ENCODE measurements at regions not wholly inside any gene's neighbourhood (a gene's known extent, or its start where the extent isn't known, plus 50 kb on each side); places are given as distances from the start of the nearest gene placed in this dataset.

DNA sequence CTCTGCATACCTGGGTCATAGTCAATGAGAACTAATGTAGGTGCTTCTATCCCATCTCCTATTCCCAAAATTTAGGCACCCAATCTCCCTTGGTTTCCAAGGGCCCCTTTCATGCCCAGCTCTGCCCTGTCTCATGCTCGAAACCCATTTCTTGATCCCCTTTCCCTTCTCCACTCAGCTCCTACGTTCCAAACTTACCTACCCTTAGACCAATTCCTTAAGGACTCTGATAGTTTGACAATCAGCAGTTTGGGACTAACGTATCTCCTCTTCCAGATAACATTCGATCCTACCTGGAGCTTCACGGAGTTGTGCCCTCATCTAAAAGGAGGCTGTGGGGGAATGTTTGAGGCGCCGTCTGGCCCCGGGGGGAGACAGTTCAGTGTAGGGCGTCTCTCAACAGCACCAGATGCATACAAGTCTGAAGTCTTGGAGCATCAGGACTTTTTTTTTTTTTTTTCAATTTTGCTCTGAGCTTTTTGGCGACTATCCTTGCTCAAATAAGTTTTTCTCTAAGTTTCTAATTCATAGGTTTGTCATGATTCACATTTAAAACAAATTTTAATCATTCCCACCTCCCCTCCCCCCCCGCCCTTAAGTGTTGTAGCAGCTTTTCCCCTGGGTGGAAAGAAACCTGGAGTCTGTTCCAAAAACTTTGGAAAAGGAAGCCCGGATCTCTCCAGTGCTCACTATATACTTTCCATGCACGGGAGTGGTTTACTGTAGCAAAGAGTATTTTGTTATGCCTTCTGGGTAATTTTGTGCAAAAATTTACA is 141.2 kb upstream of the LGALSL start:
- no peak for DNase-seq

GRCh38 chr2:64313398-64313723 is 140.6 kb upstream of the LGALSL start:
- peak in 14 of 58 donors; percentile 3 to 62 (median 14) for DNase-seq

GRCh38 chr2:64315291-64315960 is 138.5 kb upstream of the LGALSL start:
- DNase-seq, result no peak

GRCh38 chr2:64317707-64318475 is 136.1 kb upstream of the LGALSL start:
- DNase-seq, result no peak

GRCh38 chr2:64318476-64318748 is 135.6 kb upstream of the LGALSL start:
- DNase-seq, result no peak

DNA sequence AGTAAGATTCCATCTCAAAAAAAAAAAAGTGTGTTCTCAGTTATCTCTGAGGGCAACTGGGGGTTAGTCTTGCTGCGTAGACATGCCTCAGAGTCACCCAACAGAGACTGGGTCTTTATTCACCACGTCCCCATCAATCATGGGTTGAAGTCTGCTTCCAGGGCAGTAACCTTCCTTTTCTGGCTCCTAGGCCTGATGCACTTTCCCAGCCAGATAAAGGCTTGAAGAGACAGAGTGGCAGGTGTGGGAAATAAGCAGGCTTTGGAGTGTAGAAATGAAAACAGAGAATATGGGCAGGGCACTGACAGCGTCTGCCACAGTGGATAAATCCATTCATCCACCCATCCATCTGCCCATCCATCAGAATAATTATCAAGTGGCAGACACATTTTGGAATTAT is 134.1 kb upstream of the LGALSL start:
- DNase-seq, result no peak

GRCh38 chr2:64322433-64322832 is 131.5 kb upstream of the LGALSL start:
- no peak for DNase-seq

- DNase-seq, result no peak
Measured at GRCh38 chr2:64323197-64323596, 130.8 kb upstream of the LGALSL start.

DNA sequence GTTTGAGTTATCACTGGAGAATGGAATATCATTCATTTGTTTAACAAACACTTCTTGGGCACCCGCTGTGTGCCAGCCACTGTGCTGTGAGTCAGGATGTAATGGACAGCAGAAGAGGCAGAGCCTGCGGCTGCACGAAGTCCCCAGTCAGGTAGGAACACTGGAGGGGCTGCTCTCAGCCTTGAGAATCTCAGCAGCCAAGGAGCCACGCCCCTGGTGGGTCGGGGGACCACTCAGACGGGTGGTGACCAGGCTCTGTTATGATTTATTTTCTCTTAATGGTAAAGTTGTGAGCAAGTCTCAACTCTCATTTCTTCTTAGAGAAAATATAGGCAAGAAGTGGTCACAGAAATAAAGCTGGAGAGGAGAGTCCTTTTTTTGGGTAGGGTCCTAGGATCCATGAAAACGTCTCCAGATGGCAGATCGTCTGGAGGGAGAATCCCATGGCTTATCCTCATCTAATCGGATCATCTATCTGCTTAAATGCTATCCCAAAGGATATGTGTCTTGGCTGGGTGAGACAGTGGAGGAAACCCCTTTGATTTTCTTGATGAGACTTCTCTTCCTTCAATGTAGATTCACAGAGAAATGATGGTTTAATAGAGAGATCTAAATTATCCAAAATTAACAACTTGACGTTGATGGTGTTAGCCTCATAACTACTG is 129.1 kb upstream of the LGALSL start:
- DNase-seq, result no peak

DNA sequence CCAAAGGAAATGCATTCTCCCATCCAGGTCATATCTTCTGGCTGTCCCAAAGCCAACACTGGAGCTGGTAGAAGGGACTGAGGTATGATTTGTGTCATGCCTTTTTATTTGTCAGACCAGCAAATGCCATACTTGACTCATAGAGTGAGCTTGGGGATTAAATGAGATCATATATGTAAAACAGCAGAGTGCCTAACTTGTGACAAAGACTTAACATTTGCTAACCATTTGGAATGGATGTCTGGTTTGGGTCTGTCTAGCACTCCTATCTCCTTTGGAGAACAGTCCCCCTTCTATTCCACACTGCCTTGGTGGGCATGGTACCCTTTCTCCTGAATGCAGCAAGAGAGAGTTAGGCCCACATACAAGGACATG is 128.5 kb upstream of the LGALSL start:
- DNase-seq, result no peak

- no peak for DNase-seq
Measured at GRCh38 chr2:64325852-64326577, 127.9 kb upstream of the LGALSL start.

- no peak for DNase-seq
Measured at GRCh38 chr2:64326578-64327050, 127.3 kb upstream of the LGALSL start.

- DNase-seq, result no peak
Measured at GRCh38 chr2:64327129-64327509, 126.8 kb upstream of the LGALSL start.

DNA sequence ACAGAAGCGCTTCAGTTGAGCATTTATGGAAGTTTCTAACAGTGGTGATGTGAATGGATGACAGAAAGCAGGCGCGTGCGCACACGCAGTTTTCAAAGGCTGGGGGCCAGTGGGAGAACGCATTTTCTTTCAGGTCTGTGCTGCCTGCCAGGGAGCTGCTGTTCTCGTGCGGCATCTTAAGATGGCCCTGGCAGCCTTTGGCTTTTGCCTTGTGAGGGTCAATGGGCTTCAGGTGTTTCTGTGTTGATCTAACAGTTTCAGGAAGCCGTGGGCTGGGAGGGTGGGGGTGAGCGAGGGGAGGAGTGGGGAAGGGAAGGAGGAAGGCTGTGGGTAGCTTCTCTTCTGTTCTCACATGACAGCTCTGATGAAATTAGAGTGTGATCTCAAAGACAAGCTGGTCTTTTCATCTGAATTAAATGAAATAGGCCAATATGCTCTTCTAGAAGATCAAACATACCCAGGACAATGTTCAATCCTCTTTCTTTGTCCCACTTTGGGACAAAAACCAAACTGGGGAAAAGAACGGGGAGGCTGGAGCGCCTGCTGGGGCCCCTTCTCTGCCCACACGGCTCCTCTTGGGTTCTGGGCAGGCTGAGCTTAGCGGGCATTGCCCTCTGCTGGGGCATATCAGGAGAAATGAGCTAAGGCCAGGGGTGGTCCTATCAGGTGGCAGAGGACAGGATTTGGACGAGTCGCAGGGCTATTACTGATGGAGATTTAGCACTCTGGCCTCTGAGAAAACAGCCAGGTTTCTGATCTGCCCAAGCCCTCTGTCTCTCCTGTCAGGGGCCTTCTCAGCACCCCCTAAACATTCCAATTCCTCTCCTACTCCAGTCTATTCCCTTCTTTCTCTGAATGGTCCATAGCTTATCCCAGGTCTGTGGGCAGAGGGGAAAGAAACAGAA is 126.2 kb upstream of the LGALSL start:
- DNase-seq, result peak in 55 of 58 donors; percentile 7 to 73 (median 52)

DNA sequence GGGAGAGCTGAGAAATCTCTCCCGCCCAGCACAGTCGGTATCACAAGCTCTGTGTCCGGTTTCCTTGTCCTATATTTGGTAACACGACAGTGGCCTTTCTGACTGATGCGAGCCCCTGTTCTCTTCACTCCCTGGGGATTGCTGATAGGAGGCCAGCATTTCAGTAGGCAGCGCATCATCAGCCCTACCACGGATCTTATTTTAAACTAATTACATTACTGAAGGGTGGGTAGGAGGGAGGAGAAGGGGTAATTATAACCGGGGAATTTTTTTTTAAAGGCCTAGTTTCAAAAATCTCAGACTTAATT is 125.6 kb upstream of the LGALSL start:
- DNase-seq, result peak in 1 of 58 donors; percentile 10

GRCh38 chr2:64328756-64329155 is 125.2 kb upstream of the LGALSL start:
- DNase-seq, result no peak

- DNase-seq, result no peak
Measured at GRCh38 chr2:64329848-64330247, 124.1 kb upstream of the LGALSL start.

DNA sequence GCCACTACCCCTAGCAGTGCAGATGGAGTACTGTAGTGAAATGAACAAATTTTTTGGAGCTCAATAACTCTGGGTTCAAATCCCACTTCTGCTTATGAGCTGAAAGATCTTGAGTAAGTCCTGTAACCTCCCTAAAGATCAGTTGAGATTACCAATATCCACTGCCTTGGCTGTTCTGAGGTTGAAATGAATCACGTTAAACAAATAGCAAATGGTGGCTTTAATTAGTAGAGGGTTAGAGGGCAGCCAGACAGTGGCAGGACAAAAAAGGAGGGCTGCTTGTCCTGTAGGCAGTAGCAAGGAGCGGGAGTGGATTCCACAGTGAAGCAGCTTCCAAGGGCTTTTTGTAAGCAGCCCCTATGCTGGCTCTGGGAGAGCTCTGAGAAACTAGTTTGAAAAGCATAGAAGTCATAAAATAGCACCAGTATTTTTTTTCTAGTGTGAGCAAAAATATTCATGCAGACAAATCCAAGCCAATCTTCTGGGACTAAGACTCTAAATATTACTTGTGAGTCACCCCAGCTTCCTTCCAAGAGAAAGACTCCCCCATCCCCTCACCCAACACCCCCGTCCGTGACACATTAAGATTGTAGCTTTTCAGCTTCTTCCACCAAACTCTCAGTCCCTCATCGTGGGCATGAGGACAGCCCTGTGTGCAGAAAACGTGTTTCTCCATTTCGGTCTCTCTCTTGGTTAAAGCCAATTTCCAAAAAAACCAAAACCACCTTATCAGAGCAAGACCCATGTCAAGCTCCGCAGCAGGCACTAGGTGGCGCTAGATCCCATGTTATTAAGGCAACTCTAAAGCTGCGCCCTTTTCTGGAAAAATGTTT is 123.5 kb upstream of the LGALSL start:
- peak in 57 of 58 donors; percentile 6 to 86 (median 58) for DNase-seq

DNA sequence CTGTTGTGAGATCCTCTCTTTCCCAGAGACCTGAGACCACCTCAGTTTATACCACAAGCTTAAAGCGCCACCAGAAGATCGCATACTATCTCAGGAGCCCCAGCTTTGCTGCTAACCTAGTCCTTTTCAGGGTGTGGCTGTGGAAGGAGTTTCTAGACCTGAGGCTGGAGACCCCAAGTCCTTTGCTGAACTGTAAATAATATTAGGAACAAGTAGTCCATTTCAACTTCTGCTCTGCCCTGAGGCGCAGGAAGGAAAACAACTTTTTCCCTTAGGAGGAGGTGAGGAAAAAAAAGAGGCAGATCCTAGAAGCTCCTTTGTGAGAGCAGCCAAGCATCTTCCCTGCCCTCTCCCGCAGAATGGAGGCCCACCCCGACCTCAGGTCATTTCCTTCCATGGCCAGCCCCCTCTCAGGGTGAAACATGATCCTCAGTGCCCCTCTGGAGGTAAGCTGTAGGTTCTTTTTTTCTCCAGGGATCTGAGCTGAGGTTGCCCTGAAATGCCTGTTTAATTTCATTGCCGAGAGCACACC is 122.8 kb upstream of the LGALSL start:
- no peak for DNase-seq

Measured in anterior cingulate cortex (tissue), 58 donors.